Spinal cord (tissue), 9 donors: ENCODE measurements at regions not wholly inside any gene's neighbourhood (a gene's known extent, or its start where the extent isn't known, plus 50 kb on each side); places are given as distances from the start of the nearest gene placed in this dataset.
A peak's percentile ranks its signal among the peaks of the same experiment; 100 is the strongest.
"Not testable (repeated sequence)": the region's sequence is repeated elsewhere in the genome, so short reads cannot be mapped to it uniquely, and the experiment has no call there.

Experiments used
- DNase-seq, 6 donors: peaks; one replicate each; pipeline versions ENCODE4 v3.0.0 to v3.0.0-alpha.2; 2013 to 2015; ENCODE audit warnings: low spot score in 6 of 6, low read depth in 4 of 6
- H3K27ac ChIP-seq: one replicate; pipeline ENCODE4 v1.5.1; 2013; ENCODE audit warnings: low read depth, low read length, control low read depth
- H3K27me3 ChIP-seq: one replicate; pipeline ENCODE4 v1.6.1; 2013; ENCODE audit warnings: low read length; ENCODE audit not compliant: control insufficient read depth, insufficient read depth
- H3K36me3 ChIP-seq: one replicate; pipeline ENCODE4 v1.6.1; 2013; ENCODE audit warnings: low read length; ENCODE audit not compliant: control insufficient read depth, insufficient read depth
- H3K4me1 ChIP-seq: one replicate; pipeline ENCODE4 v1.6.1; 2013; ENCODE audit warnings: low read length; ENCODE audit not compliant: control insufficient read depth, insufficient read depth
- H3K4me3 ChIP-seq: one replicate; pipeline ENCODE4 v1.5.1; 2013; ENCODE audit warnings: low read depth, low read length, control low read depth
- H3K9me3 ChIP-seq: one replicate; pipeline ENCODE4 v1.6.1; 2013; ENCODE audit warnings: low read length; ENCODE audit not compliant: control insufficient read depth, insufficient read depth
- WGBS: methylation state at CpG from one replicate; pipeline ENCODE4 v1.1.5; 2013; ENCODE audit warnings: missing lambda C conversion rate; ENCODE audit not compliant: insufficient coverage; 5-methylcytosine and 5-hydroxymethylcytosine counted together
- donor health status: healthy.

DNA sequence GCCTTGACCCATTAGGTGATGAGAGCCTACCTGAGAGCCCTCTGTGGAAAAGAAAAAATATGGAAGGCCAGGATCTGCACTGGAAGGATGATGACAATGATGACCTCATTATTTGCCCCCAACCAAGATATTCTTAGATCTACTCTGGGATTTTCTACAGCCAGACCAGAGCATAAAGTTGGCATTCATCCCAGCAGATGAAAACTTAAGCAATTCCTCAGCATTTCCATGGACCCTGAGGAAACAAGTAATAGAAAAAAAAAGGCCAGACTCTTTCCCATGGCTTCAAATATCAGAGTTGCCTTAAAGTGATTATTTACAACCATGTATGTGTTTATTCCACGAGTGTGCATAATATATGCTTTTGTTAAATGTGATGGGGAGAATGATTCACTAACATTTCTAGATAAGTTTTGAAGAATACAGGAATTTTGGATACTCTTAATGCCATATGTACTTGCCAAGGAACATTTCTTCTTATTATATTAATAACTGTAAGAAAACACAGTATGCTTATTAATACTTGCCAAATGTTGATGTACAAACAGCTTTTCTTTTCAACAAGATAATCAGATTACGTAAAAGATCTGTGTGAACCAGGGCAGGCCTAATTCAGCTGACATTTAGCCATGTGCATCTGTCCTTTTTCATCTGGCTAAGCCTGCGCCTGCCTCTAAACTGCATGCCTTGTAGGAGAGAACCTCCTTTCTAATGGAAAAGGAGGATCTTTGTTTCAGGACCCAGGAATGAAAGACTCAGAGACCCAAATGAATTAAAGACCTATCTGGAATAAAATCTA lies 94.8 kb downstream of the ARRDC3 start:
- H3K4me3 ChIP-seq, result no peak overlapping the region
- H3K4me1 ChIP-seq, result no peaks in the 10 kb centered on the region
- no peak overlapping the region for H3K27ac ChIP-seq
- DNase-seq, result no peak
- H3K9me3 ChIP-seq, result no peaks in the 10 kb centered on the region
- no peaks in the 10 kb centered on the region for H3K27me3 ChIP-seq
- no CpG with 5 or more reads among the region's 3 CpGs for WGBS
- no peaks in the 10 kb centered on the region for H3K36me3 ChIP-seq

- WGBS, result 100% methylated on average over 1 of the region's 4 CpGs
- H3K36me3 ChIP-seq, H3K4me1 ChIP-seq, H3K4me3 ChIP-seq, H3K27ac ChIP-seq, H3K27me3 ChIP-seq, DNase-seq, H3K9me3 ChIP-seq: not testable (repeated sequence)
These were observed 98.1 kb downstream of the ARRDC3 start for GRCh38 chr5:91285062-91285461.

DNA sequence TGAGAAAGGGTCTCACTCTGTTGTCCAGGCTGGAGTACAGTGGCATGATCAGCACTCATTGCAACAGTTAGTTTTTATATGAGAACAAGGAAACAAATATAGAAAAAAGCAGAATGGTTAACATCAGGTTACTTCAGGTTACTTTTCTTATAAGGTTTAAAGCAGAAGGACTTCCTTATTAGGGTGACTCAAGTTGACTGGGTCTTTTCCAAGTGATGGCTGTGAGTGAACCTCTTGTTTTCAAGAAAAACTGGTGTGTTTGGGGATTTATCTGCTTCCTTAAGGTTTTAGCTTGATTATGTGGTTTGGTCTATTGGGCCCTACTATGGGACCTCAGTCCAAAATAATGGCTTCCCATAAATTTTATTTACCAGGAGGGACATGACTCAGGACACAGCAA lies 99.2 kb downstream of the ARRDC3 start:
- H3K4me1 ChIP-seq, result peaks cover 10% of the 10 kb centered on the region
- no peak overlapping the region for H3K27ac ChIP-seq
- H3K27me3 ChIP-seq, result no peaks in the 10 kb centered on the region
- no peak for DNase-seq
- no peak overlapping the region for H3K4me3 ChIP-seq
- no peaks in the 10 kb centered on the region for H3K36me3 ChIP-seq
- H3K9me3 ChIP-seq, result no peaks in the 10 kb centered on the region

- H3K36me3 ChIP-seq, result no peaks in the 10 kb centered on the region
- no peaks in the 10 kb centered on the region for H3K27me3 ChIP-seq
- H3K4me1 ChIP-seq, result peaks cover 10% of the 10 kb centered on the region
- WGBS, result 80% methylated on average over 1 of the region's 4 CpGs
- no peaks in the 10 kb centered on the region for H3K9me3 ChIP-seq
- no peak overlapping the region for H3K27ac ChIP-seq
- no peak overlapping the region for H3K4me3 ChIP-seq
- DNase-seq, result no peak
These were observed 99.8 kb downstream of the ARRDC3 start for GRCh38 chr5:91283326-91283725.

GRCh38 chr5:91282210-91282609 lies 100.9 kb downstream of the ARRDC3 start:
- H3K27ac ChIP-seq, result no peak overlapping the region
- DNase-seq, result no peak
- H3K4me3 ChIP-seq, result no peak overlapping the region
- no peaks in the 10 kb centered on the region for H3K9me3 ChIP-seq
- WGBS, result 100% methylated on average over 1 of the region's 7 CpGs
- H3K27me3 ChIP-seq, result no peaks in the 10 kb centered on the region
- peaks cover 10% of the 10 kb centered on the region for H3K4me1 ChIP-seq
- no peaks in the 10 kb centered on the region for H3K36me3 ChIP-seq

- Histone ChIP-seq H3K27ac (no peak overlapping the region), H3K4me3 (no peak overlapping the region), H3K36me3 (no peaks in the 10 kb centered on the region), H3K4me1 (peaks cover 10% of the 10 kb centered on the region), H3K27me3 (no peaks in the 10 kb centered on the region), H3K9me3 (no peaks in the 10 kb centered on the region)
- 31% methylated on average over 2 of the region's 5 CpGs for WGBS
- DNase-seq, result peak in 2 of 6 donors; percentile 15 to 51
These were observed 101.7 kb downstream of the ARRDC3 start for GRCh38 chr5:91281401-91281800.

- H3K9me3 ChIP-seq, result no peaks in the 10 kb centered on the region
- H3K4me3 ChIP-seq, result peak overlapping the region; percentile 77
- H3K27me3 ChIP-seq, result no peaks in the 10 kb centered on the region
- H3K36me3 ChIP-seq, result no peaks in the 10 kb centered on the region
- peaks cover 10% of the 10 kb centered on the region for H3K4me1 ChIP-seq
- WGBS, result under 1% methylated on average over 42 of the region's 50 CpGs
- DNase-seq, result peak; percentile 80 to 96 (median 88)
- H3K27ac ChIP-seq, result peak overlapping the region; percentile 90
These were observed 102.5 kb downstream of the ARRDC3 start for GRCh38 chr5:91280362-91281269.

GRCh38 chr5:91277840-91278239 lies 105.3 kb downstream of the ARRDC3 start:
- Histone ChIP-seq H3K4me1 (peaks cover 10% of the 10 kb centered on the region), H3K27ac (no peak overlapping the region), H3K27me3 (no peaks in the 10 kb centered on the region), H3K9me3 (no peaks in the 10 kb centered on the region), H3K36me3 (no peaks in the 10 kb centered on the region), H3K4me3 (no peak overlapping the region)
- 75% methylated on average over 2 of the region's 3 CpGs for WGBS
- DNase-seq, result no peak

- no peak overlapping the region for H3K27ac ChIP-seq
- H3K27me3 ChIP-seq, result no peaks in the 10 kb centered on the region
- H3K4me3 ChIP-seq, result no peak overlapping the region
- no peaks in the 10 kb centered on the region for H3K9me3 ChIP-seq
- H3K4me1 ChIP-seq, result peaks cover 10% of the 10 kb centered on the region
- H3K36me3 ChIP-seq, result no peaks in the 10 kb centered on the region
- WGBS, result 80% methylated on average over 4 of the region's 5 CpGs
- no peak for DNase-seq
These were observed 106.0 kb downstream of the ARRDC3 start for GRCh38 chr5:91277093-91277626.
